ENCODE measurements at regions not wholly inside any gene's neighbourhood (a gene's known extent, or its start where the extent isn't known, plus 50 kb on each side); places are given as distances from the start of the nearest gene placed in this dataset.
"Not testable (repeated sequence)": the region's sequence is repeated elsewhere in the genome, so short reads cannot be mapped to it uniquely, and the experiment has no call there.

GRCh38 chr16:55992551-55992950 is 117.4 kb upstream of the CES5A start:
- no peak for DNase-seq
- Histone ChIP-seq H3K4me3 (ENCODE audit: low read length) (no peak overlapping the region), H3K4me1 (ENCODE audit: control insufficient read depth, insufficient read depth, low read length) (no peaks in the 10 kb centered on the region), H3K36me3 (ENCODE audit: control insufficient read depth, insufficient read depth, low read length) (no peaks in the 10 kb centered on the region), H3K9me3 (replicated peaks; ENCODE audit: control insufficient read depth, low read depth, low read length) (no peaks in the 10 kb centered on the region), H3K27ac (ENCODE audit: low read length) (no peak overlapping the region), H3K27me3 (ENCODE audit: control insufficient read depth, insufficient read depth, low read length) (no peaks in the 10 kb centered on the region)
- WGBS (ENCODE audit: insufficient coverage) = 40% methylated on average over 1 of the region's 1 CpG

- Histone ChIP-seq H3K4me3 (ENCODE audit: low read length) (no peak overlapping the region), H3K27ac (ENCODE audit: low read length) (no peak overlapping the region), H3K4me1 (ENCODE audit: control insufficient read depth, insufficient read depth, low read length) (no peaks in the 10 kb centered on the region), H3K27me3 (ENCODE audit: control insufficient read depth, insufficient read depth, low read length) (no peaks in the 10 kb centered on the region), H3K9me3 (replicated peaks; ENCODE audit: control insufficient read depth, low read depth, low read length) (no peaks in the 10 kb centered on the region), H3K36me3 (ENCODE audit: control insufficient read depth, insufficient read depth, low read length) (no peaks in the 10 kb centered on the region)
- 100% methylated on average over 1 of the region's 2 CpGs for WGBS (ENCODE audit: insufficient coverage)
- no peak for DNase-seq
Measured at GRCh38 chr16:55991843-55992242, 116.7 kb upstream of the CES5A start.

GRCh38 chr16:55989569-55989907 is 114.4 kb upstream of the CES5A start:
- no peak for DNase-seq
- H3K4me1 ChIP-seq (ENCODE audit: control insufficient read depth, insufficient read depth, low read length) = no peaks in the 10 kb centered on the region
- no peaks in the 10 kb centered on the region for H3K27me3 ChIP-seq (ENCODE audit: control insufficient read depth, insufficient read depth, low read length)
- H3K27ac ChIP-seq (ENCODE audit: low read length) = no peak overlapping the region
- no peaks in the 10 kb centered on the region for H3K9me3 ChIP-seq (replicated peaks; ENCODE audit: control insufficient read depth, low read depth, low read length)
- no peaks in the 10 kb centered on the region for H3K36me3 ChIP-seq (ENCODE audit: control insufficient read depth, insufficient read depth, low read length)
- WGBS (ENCODE audit: insufficient coverage) = 91% methylated on average over 14 of the region's 18 CpGs
- no peak overlapping the region for H3K4me3 ChIP-seq (ENCODE audit: low read length)

- not testable (repeated sequence) for H3K36me3 ChIP-seq (ENCODE audit: control insufficient read depth, insufficient read depth, low read length); H3K4me3 ChIP-seq (ENCODE audit: low read length); H3K27ac ChIP-seq (ENCODE audit: low read length); H3K27me3 ChIP-seq (ENCODE audit: control insufficient read depth, insufficient read depth, low read length); DNase-seq; H3K4me1 ChIP-seq (ENCODE audit: control insufficient read depth, insufficient read depth, low read length); H3K9me3 ChIP-seq (replicated peaks; ENCODE audit: control insufficient read depth, low read depth, low read length)
- 93% methylated on average over 28 of the region's 48 CpGs for WGBS (ENCODE audit: insufficient coverage)
Measured at GRCh38 chr16:55988850-55989568, 113.8 kb upstream of the CES5A start.

GRCh38 chr16:55988013-55988412 is 112.8 kb upstream of the CES5A start:
- H3K4me3 ChIP-seq (ENCODE audit: low read length) = no peak overlapping the region
- H3K9me3 ChIP-seq (replicated peaks; ENCODE audit: control insufficient read depth, low read depth, low read length) = no peaks in the 10 kb centered on the region
- no CpG with 5 or more reads among the region's 1 CpG for WGBS (ENCODE audit: insufficient coverage)
- no peaks in the 10 kb centered on the region for H3K4me1 ChIP-seq (ENCODE audit: control insufficient read depth, insufficient read depth, low read length)
- H3K27me3 ChIP-seq (ENCODE audit: control insufficient read depth, insufficient read depth, low read length) = no peaks in the 10 kb centered on the region
- no peak overlapping the region for H3K27ac ChIP-seq (ENCODE audit: low read length)
- no peak for DNase-seq
- no peaks in the 10 kb centered on the region for H3K36me3 ChIP-seq (ENCODE audit: control insufficient read depth, insufficient read depth, low read length)

- Histone ChIP-seq H3K27ac (ENCODE audit: low read length) (no peak overlapping the region), H3K9me3 (replicated peaks; ENCODE audit: control insufficient read depth, low read depth, low read length) (no peaks in the 10 kb centered on the region), H3K27me3 (ENCODE audit: control insufficient read depth, insufficient read depth, low read length) (no peaks in the 10 kb centered on the region), H3K4me3 (ENCODE audit: low read length) (no peak overlapping the region), H3K4me1 (ENCODE audit: control insufficient read depth, insufficient read depth, low read length) (no peaks in the 10 kb centered on the region), H3K36me3 (ENCODE audit: control insufficient read depth, insufficient read depth, low read length) (no peaks in the 10 kb centered on the region)
- no CpG with 5 or more reads among the region's 1 CpG for WGBS (ENCODE audit: insufficient coverage)
- no peak for DNase-seq
Measured at GRCh38 chr16:55982597-55982996, 107.4 kb upstream of the CES5A start.

- whole genome bisulfite sequencing (ENCODE audit: insufficient coverage) = no CpG with 5 or more reads among the region's 2 CpGs
- Histone ChIP-seq H3K27ac (ENCODE audit: low read length) (no peak overlapping the region), H3K36me3 (ENCODE audit: control insufficient read depth, insufficient read depth, low read length) (no peaks in the 10 kb centered on the region), H3K27me3 (ENCODE audit: control insufficient read depth, insufficient read depth, low read length) (no peaks in the 10 kb centered on the region), H3K4me1 (ENCODE audit: control insufficient read depth, insufficient read depth, low read length) (no peaks in the 10 kb centered on the region), H3K4me3 (ENCODE audit: low read length) (no peak overlapping the region), H3K9me3 (replicated peaks; ENCODE audit: control insufficient read depth, low read depth, low read length) (no peaks in the 10 kb centered on the region)
- DNase-seq = no peak
Measured at GRCh38 chr16:55981557-55981956, 106.4 kb upstream of the CES5A start.

GRCh38 chr16:55976815-55977214 is 101.6 kb upstream of the CES5A start:
- no peak for DNase-seq
- H3K27ac ChIP-seq (ENCODE audit: low read length) = no peak overlapping the region
- H3K9me3 ChIP-seq (replicated peaks; ENCODE audit: control insufficient read depth, low read depth, low read length) = no peaks in the 10 kb centered on the region
- H3K4me3 ChIP-seq (ENCODE audit: low read length) = no peak overlapping the region
- no peaks in the 10 kb centered on the region for H3K4me1 ChIP-seq (ENCODE audit: control insufficient read depth, insufficient read depth, low read length)
- H3K36me3 ChIP-seq (ENCODE audit: control insufficient read depth, insufficient read depth, low read length) = no peaks in the 10 kb centered on the region
- H3K27me3 ChIP-seq (ENCODE audit: control insufficient read depth, insufficient read depth, low read length) = peaks cover 3% of the 10 kb centered on the region
- no CpG with 5 or more reads among the region's 2 CpGs for WGBS (ENCODE audit: insufficient coverage)

GRCh38 chr16:55971447-55971846 is 96.3 kb upstream of the CES5A start:
- no peak for DNase-seq

GRCh38 chr16:55968221-55968620 is 93.0 kb upstream of the CES5A start:
- H3K4me1 ChIP-seq (ENCODE audit: control insufficient read depth, insufficient read depth, low read length) = no peaks in the 10 kb centered on the region
- H3K36me3 ChIP-seq (ENCODE audit: control insufficient read depth, insufficient read depth, low read length) = no peaks in the 10 kb centered on the region
- H3K27ac ChIP-seq (ENCODE audit: low read length) = no peak overlapping the region
- H3K27me3 ChIP-seq (ENCODE audit: control insufficient read depth, insufficient read depth, low read length) = peaks cover 2% of the 10 kb centered on the region
- 70% methylated on average over 4 of the region's 5 CpGs for WGBS (ENCODE audit: insufficient coverage)
- H3K4me3 ChIP-seq (ENCODE audit: low read length) = no peak overlapping the region
- no peaks in the 10 kb centered on the region for H3K9me3 ChIP-seq (replicated peaks; ENCODE audit: control insufficient read depth, low read depth, low read length)
- no peak for DNase-seq

More at GRCh38 chr16:55971447-55971846, 96.3 kb upstream of the CES5A start:
- no peaks in the 10 kb centered on the region for H3K9me3 ChIP-seq (replicated peaks; ENCODE audit: control insufficient read depth, low read depth, low read length)
- no peak overlapping the region for H3K27ac ChIP-seq (ENCODE audit: low read length)
- H3K27me3 ChIP-seq (ENCODE audit: control insufficient read depth, insufficient read depth, low read length) = peaks cover 3% of the 10 kb centered on the region
- no peaks in the 10 kb centered on the region for H3K4me1 ChIP-seq (ENCODE audit: control insufficient read depth, insufficient read depth, low read length)
- WGBS (ENCODE audit: insufficient coverage) = 69% methylated on average over 3 of the region's 5 CpGs
- no peaks in the 10 kb centered on the region for H3K36me3 ChIP-seq (ENCODE audit: control insufficient read depth, insufficient read depth, low read length)
- H3K4me3 ChIP-seq (ENCODE audit: low read length) = no peak overlapping the region

GRCh38 chr16:55964923-55965475 is 89.8 kb upstream of the CES5A start:
- Histone ChIP-seq H3K4me3 (ENCODE audit: low read length) (no peak overlapping the region), H3K27ac (ENCODE audit: low read length) (no peak overlapping the region), H3K36me3 (ENCODE audit: control insufficient read depth, insufficient read depth, low read length) (no peaks in the 10 kb centered on the region), H3K4me1 (ENCODE audit: control insufficient read depth, insufficient read depth, low read length) (no peaks in the 10 kb centered on the region), H3K9me3 (replicated peaks; ENCODE audit: control insufficient read depth, low read depth, low read length) (no peaks in the 10 kb centered on the region), H3K27me3 (ENCODE audit: control insufficient read depth, insufficient read depth, low read length) (no peaks in the 10 kb centered on the region)
- no peak for DNase-seq
- 42% methylated on average over 4 of the region's 4 CpGs for WGBS (ENCODE audit: insufficient coverage)
